Sciatic nerve (tissue), 2 donors: ENCODE measurements at regions not wholly inside any gene's neighbourhood (a gene's known extent, or its start where the extent isn't known, plus 50 kb on each side); places are given as distances from the start of the nearest gene placed in this dataset.
A peak's percentile ranks its signal among the peaks of the same experiment; 100 is the strongest.
"Not testable (repeated sequence)": the region's sequence is repeated elsewhere in the genome, so short reads cannot be mapped to it uniquely, and the experiment has no call there.

ENCODE experiments used
- ATAC-seq: fragments of 200-7000 bp; cut with Tn5 transposase; one replicate; pipeline ENCODE4 v1.9.1; 2020; ENCODE audit warnings: mild to moderate bottlenecking, moderate library complexity
- DNase-seq: peaks from one replicate; pipeline ENCODE4 v3.0.0-alpha.2; 2020; ENCODE audit warnings: low spot score
- intact Hi-C: fragments of 100-400 bp; cut with DNase I; formaldehyde crosslinking; loops from one replicate; pipeline ENCODE4 v1.14.2; 2022
- donor health status: DM: no; HTN: no; CAD: no.
- donor health status: DM: no; HTN: no; CAD: no.

DNA sequence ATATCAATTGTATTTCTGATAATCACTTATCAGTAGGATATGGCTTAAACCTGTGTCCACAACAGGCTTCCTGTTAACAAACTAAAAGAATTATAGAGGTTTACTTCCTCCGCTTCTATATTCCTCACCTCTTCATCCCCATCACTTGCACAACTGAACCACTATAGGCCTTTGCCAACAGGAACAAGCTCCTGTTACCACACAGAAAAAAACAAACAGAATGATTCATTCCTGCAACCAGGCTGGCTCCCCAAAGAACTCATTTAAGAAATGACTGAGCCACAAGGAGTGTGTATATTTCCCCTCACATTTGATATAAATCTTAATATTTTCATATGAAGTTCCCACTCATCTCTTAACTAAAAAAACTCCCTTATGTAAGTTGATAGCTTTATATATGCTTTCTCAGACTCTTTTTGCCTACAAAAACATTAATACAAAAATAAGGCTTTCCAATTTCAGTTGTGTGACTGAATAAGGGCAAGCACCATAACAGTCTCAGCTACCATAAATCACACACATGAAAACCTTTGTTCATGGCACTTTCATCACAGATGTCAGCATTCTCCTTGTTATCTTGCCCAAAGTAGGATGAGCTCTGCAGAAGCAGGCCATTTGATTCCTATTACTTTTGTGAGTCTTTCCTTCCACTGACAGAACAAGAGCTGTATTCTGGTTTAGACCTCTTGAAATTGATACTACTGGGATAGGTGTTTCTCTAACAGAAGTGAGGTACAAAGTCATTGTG is 366.8 kb downstream of the SLITRK1 start:
- DNase-seq (no peak), ATAC-seq (no peak)
- intact Hi-C loops, result no loop called here

DNA sequence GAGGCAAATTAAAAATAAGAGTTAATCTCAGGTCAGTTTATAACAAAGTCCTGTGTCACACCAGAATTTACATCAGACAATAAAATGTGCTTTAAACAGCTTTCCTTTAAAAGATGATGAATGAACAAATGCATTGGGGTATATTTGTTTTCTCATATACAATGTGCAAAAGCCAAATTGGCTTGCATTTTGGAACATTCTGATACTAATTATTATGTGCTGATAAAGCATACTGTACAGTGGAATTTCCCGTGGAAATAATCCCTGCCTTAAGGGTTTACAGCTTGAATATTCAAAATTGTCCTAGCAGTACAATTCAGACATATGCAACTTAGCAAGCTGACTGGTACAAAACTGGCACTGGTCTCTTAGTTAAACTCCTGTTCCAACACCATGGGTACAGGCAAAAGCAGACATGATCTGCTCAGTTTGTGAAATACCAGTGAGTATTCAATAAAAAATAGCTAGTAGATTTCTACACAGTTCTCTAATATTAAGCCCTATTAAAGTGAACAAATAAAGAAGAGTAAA is 373.4 kb downstream of the SLITRK1 start:
- DNase-seq (no peak), ATAC-seq (no peak)
- intact Hi-C loops, result no loop called here

DNA sequence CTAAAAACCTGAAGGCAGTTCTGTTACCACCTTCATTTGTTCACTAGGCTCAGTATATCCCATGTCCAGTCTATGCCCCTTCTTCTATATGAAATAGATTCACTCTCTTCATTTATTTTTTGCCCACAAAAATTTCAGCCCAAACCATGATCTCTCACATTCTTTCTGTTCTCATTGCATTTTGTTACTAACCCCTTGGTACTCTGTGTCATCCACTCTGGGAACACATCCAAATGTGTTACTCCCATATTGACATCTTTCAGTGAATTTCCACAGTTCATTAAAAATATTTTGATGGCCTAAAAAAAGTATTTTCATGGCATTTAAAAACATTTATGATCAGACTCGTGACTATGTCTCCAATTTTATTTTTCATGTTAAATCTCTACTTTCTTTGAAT is 378.9 kb downstream of the SLITRK1 start:
- DNase-seq, result no peak
- intact Hi-C loops, result no loop called here
- ATAC-seq, result no peak

DNA sequence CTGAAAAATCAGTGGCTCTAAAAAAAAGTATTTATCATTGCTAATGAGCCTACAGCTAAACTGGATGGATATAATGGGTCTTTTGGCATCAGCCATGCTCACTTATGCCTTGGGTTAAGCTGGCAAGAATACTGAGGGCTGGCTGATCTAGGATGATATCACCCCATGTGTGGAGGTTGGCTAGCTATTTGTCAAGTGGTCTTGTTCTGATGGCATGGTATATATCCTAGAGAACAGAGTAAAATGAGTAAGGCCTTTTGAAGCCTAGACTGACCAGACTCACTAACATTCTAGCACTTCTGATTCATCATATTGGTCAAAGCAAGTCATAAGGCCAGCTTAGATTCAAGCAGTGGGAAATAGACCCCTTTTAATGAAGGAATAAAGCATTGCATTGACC is 383.0 kb downstream of the SLITRK1 start:
- ATAC-seq (no peak), DNase-seq (no peak)
- intact Hi-C loops, result loop anchor here (10.0 kb wide), 1 partner anchor 234 kb away; no protein-coding TSS in a partner anchor

DNA sequence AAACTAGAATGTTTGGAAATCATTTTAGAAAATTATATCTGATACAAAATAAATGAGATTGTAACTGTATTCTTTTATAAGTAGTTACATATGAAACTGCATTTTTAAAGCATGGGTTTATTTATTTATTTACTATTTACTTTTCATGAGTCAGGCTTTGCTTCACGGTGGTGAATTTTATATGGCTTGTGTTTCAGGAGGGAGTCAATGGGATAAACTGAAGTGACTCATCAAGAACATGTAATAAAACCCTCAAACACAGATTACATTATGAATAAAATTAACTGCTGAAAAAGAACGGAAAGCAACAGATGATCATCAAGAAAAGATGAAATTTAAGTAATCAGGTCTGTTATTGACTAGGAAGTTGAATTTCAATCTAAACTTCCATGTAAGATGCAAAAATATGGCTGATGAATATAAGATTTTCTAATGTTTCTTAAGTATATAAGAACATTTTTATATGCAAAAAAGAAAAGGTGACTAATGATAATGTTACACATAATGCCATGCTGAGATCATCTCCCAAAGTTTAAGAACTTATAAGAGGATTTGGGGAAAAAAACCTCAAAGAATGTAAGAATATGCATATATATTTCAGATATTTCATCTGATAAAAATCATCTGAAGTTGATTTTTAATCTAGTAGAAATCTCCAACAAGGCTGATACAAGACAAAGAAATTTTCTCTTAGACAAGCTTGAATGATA is 383.6 kb downstream of the SLITRK1 start:
- intact Hi-C loops, result loop anchor here (10.0 kb wide), 1 partner anchor 234 kb away; no protein-coding TSS in a partner anchor
- no peak for ATAC-seq

DNA sequence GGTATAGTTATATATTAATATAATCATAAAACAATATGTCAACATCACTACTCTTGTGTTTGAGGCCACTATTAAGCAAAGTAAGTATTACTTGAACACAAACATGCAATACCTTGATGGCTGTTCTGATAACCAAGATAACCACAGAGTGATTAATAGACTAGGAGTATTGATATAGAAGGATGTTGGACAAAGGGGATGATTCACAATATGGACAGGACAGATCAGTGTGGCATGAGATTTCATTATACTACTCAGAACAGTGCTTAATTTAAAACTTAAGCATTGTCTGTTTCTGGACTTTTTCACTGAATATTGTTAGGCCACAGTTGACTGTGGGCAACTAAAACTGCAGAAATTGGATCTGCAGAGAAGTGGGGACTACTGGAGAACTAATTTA is 384.2 kb downstream of the SLITRK1 start:
- DNase-seq, result no peak
- no peak for ATAC-seq
- intact Hi-C loops, result loop anchor here (10.0 kb wide), 1 partner anchor 233 kb away; no protein-coding TSS in a partner anchor

More for the DNA sequence above, 383.6 kb downstream of the SLITRK1 start:
- DNase-seq, result no peak

DNA sequence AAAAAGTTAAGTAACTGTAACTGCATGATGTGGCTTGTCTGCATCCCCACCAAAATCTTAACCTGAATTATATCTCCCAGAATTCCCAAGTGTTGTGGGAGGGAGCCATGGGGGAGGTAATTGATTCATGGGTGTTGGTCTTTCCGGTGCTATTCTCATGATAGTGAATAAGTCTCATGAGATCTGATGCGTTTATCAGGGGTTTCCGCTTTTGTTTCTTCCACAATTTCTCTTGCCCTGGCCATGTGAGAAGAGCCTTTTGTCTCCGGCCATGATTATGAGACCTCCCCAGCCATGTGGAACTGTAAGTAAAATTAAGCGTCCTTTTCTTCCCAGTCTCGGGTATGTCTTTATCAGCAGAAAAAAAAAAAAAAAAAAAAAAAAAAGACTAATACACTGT is 385.8 kb downstream of the SLITRK1 start:
- DNase-seq, result no peak
- ATAC-seq, result no peak
- intact Hi-C loops, result loop anchor here (10.0 kb wide), 1 partner anchor 232 kb away; no protein-coding TSS in a partner anchor

DNA sequence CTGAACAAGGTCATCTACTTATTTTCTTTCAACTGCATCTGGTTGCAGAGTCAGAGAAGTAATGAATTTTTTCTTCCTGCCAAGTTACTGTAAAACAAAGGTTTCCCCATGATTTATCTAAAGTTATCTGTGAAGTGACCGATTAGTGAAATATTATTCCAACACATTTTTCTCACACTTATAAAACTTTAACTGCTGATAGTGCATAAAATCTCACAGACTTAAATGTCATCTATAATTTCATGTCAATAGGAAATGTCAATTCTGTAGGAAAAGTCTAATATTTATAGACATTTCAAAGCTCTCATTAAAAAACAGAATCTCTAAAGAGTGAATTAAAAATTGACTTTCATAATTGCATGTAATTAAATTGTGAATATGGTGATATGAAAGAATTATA is 397.2 kb downstream of the SLITRK1 start:
- no peak for DNase-seq
- no peak for ATAC-seq
- intact Hi-C loops, result no loop called here

DNA sequence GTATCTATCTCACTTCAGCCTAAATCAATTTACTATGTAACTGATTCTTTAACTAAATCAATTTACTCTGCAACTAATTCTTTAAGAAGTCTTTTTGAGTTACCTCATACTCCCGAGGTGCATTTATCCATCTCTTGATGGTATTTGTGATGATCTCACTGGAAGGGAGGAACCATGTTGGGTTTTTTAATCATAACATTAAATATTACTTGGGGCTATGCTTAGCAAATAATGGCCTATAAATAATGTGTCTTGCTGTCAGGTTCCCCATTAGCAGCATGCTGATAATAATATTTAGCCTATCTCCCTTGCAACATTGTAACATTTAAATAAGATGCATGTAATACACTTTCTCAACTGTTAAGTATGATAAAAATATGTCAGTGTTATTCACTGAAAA is 411.3 kb downstream of the SLITRK1 start:
- intact Hi-C loops, result no loop called here
- no peak for ATAC-seq
- no peak for DNase-seq

DNA sequence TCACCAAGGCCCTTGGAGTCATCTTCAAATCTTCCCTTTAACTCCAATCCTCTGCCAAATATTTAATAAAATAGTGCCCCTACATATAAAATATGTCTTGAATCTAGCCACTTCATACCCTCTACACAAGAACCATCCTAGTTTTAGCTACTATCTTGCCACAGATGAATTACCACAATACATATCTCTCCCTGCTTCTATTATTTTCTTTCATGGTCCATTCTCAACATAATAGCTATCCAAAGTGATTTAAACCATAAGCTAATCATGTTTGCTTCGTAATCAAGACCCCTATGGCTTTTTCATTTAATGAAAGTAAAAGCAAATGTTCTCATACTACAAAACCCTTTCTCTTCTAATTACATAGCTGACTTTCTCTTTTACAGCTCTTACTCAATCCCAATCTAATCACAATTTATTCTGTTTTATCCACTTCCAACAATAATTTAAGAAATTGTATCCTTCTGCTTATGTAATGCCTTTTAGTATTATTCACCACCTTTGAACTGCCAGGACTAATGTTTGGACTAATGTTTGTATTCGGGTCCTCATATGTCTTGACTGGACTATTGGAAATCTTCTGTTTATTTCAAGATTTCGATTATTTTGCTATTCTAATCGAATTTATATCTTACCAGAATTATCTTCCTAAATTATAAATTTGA is 412.0 kb downstream of the SLITRK1 start:
- ATAC-seq (no peak), DNase-seq (no peak)
- intact Hi-C loops, result no loop called here

DNA sequence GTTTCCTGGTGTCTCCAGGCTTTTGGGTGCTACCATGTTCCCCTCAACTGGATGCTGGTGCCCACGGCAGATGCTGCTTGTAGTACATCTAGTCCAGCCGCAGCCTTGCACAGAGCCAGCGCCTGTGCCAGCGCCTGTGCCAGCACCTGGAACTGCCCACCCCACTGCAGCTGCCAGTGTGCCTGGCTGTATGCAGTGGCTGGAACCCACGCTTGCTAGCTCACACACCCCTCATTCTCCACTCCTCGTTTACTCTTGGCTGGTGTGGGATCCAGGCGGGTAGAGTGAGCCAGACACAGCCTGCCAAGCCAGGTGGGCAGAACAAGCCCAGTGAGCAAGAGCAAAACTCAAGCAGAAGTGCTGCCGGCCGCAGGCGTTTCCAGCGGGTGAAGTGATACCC is 428.6 kb downstream of the SLITRK1 start:
- intact Hi-C loops, result no loop called here
- ATAC-seq (peak; percentile 28), DNase-seq (no peak)

DNA sequence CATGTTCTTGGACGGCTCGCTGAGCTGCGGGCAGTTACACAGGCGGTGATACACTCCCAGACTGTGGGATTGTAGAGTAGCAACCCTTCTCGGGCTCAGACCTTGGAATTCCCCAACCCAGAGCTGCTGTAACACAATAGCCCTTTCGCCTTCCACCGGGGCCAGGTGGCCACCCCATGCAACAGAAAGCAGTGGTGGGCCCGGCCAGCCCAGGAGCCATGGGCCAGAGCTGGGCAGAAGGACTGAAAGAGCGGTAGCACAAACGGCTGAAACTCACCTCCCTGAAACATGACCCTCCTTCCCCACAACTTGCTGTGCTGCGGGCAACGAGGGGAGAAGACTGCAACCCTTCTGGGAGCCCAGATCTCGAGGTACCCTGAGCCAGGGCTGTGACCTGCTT is 429.0 kb downstream of the SLITRK1 start:
- intact Hi-C loops, result no loop called here
- ATAC-seq (no peak), DNase-seq (no peak)

DNA sequence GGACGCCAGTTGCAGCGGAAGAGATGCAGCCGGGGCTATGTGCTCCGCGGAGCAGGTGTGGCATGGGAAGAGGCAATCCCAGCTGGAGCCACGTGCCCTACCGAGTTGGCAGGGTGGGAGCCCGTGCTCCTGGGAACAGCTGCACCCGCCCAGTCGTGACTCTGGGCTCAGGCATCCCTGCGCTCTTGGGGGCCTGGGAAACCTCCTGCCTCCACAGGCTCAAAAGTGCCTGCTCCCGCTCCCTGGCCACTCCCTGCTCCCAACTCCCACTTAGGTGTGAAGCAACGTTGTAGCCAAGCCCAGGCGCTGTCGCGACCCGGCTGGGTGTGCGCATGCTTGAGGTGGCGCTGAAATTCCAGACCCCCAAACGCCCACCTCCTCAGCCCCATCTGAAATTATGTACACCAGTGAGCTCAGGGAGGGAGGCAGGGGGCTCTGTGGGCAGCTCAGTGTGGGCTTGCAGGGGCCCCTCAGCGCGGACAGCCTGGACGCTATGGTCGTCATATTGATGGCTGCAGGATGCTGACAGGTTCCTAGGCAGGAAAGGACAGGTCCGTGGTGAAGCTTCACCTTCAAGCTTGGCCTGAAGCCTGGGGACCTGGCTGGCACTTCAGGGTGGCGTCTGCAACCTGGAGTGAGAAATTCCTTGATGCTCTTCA is 429.9 kb downstream of the SLITRK1 start:
- intact Hi-C loops, result no loop called here
- ATAC-seq (peak; percentile 20), DNase-seq (no peak)

DNA sequence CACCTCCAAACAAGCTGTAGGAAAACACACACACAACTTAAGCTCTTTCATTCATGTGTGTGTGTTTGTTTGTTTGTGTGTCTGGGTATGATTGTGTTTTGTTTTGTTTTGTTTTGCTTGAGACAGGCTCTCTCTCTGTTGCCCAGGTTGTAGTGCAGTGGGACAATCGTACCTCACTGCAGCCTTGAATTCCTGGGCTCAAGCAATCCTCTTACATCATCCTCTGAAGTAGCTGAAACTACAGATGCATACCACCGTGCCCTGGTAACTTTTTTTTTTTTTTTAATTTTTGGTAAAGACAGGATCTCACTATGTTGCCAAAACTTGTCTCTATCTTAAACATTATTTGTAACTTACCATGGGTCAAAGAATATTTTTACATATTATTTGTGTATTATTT is 431.7 kb downstream of the SLITRK1 start:
- DNase-seq, result no peak
- intact Hi-C loops, result no loop called here
- ATAC-seq, result no peak

DNA sequence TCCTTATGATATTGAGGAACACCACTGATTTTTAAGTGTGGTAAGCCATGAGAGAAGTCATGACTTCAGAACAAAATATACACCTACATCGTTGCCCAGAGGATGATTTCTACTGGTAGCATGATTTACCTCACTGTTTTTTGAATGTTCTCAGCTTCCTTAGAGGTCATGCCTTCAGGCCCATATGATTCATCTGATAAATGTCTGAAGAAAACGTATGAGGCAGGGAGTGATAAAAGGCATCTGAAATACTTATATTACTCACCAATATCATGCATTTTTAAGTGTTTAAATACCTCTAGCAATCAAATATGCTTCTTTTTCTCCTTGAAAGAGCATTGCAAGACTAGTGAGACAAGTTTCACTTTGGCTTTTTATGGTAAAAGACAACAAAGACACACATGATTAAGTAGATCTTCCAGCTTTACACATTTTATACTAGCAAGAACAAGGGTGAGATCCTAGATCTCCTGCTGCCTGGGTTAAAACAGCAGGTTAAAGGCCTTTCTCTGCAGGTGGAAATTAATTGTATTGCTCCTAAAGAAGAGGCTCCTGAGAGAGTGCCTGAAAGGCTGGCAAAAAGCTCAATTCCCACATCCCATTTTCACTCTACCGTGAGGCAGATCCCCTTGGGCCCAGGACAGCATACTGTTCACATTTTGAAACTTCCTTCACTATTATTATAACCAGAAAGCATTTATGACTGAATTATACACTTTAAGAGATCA is 432.4 kb downstream of the SLITRK1 start:
- no peak for ATAC-seq
- no peak for DNase-seq
- intact Hi-C loops, result no loop called here

DNA sequence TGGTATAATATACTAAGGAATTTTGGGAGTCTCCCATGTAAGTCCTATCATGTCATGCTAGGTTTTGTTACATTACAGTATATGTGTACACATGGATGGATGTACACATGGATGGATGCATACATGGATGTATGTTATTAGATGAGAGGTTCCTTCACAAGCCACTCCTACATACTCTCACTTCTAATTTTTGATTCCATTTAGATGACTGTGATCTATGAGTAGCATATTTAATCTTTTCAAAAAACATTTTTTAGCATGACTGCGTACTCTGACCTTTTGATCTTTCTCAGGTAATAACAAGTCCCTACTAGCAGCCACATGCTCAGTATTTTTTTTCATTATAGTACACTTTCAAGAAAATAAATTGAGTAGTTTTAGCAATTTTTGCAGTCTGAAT is 441.8 kb downstream of the SLITRK1 start:
- ATAC-seq (no peak), DNase-seq (no peak)
- intact Hi-C loops, result no loop called here

DNA sequence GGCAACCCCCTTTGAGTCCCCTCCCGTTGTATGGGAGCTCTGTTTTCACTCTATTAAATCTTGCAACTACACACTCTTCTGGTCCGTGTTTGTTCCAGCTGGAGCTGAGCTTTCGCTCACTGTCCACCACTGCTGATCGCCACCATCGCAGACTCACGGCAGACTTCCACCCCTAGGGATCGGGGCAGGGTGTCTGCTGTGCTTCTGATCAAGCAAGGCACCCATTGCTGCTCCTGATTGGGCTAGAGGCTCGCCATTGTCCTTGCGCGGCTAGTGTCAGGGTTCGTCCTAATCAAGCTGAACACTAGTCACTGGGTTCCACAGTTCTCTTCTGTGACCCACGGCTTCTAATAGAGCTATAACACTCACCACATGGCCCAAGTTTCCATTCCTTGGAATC is 442.8 kb downstream of the SLITRK1 start:
- intact Hi-C loops, ATAC-seq, DNase-seq: not testable (repeated sequence)

DNA sequence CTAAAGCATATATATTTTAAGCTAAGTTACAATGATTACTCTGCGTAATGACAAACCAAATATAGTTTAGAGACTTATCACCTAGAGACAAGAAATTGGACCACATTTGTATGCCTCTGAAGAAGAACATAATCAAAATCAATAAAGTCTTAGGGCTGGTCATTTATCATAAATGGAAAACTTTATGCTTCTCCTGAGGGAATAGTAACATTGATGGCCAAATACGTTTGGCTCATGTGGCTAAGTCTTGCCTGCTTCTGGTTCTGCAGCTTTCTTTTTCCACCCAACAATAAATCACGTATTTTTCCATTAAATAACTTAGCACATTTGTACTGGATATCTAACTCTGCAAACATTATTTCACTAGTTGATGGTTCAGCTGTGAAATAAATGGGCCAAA is 458.4 kb downstream of the SLITRK1 start:
- ATAC-seq (no peak), DNase-seq (no peak)
- intact Hi-C loops, result no loop called here

DNA sequence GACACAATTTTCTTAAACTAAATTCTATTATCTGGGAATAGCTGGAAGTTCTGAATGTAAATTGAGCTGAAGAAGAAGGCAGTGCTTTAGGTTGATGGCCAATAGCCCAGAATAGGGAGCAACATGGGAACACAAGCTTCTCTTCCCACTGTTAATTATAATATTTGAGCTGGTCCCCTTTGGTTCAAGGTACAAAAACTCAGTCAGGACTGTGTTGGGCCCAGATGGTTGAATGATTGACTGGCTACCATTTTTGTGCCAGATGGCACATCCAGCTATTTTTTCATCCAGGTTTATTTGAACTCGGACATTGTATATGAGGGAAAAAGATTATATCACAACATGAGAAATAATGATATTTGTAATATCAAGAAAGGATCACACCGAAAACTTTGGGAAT is 458.9 kb downstream of the SLITRK1 start:
- DNase-seq, result no peak
- intact Hi-C loops, result no loop called here
- no peak for ATAC-seq
